Keratinocyte (primary cell): ENCODE measurements at regions not wholly inside any gene's neighbourhood (a gene's known extent, or its start where the extent isn't known, plus 50 kb on each side); places are given as distances from the start of the nearest gene placed in this dataset.

Source experiments
- DNase-seq: peaks from one replicate; pipeline ENCODE4 v3.0.0-alpha.2; 2011; ENCODE audit warnings: low read depth, missing footprints, low spot score
- FAIRE-seq: peaks from 2 replicates; lab custom pipeline; 2011; peaks lifted over from hg19 to GRCh38; lab: Jason Lieb, UNC
- H2AFZ ChIP-seq: 2 replicates; pipeline ENCODE4 v1.6.0; 2012; ENCODE audit warnings: low read length, control low read depth, inconsistent platforms; ENCODE audit not compliant: control insufficient read depth
- H3K27ac ChIP-seq: 2 replicates; pipeline ENCODE4 v1.5.1; 2011; ENCODE audit warnings: low read length; ENCODE audit not compliant: control insufficient read depth, insufficient read depth
- H3K27me3 ChIP-seq: 3 replicates; pipeline ENCODE4 v1.6.0; 2011; ENCODE audit warnings: low read length; ENCODE audit not compliant: control insufficient read depth, insufficient read depth; ENCODE audit errors: extremely low read depth
- H3K36me3 ChIP-seq, 2 experiments: 2 replicates in 1 of 2; 3 replicates in 1 of 2; pipeline ENCODE4 v1.5.1; 2011; ENCODE audit warnings: low read length in 2 of 2, mild to moderate bottlenecking in 1 of 2; ENCODE audit not compliant: control insufficient read depth in 2 of 2, insufficient read depth in 2 of 2; ENCODE audit errors: extremely low read depth in 1 of 2
- H3K4me1 ChIP-seq: 3 replicates; pipeline ENCODE4 v1.5.1; 2011; ENCODE audit warnings: low read length; ENCODE audit not compliant: control insufficient read depth, insufficient read depth; ENCODE audit errors: extremely low read depth
- H3K4me2 ChIP-seq: 3 replicates; pipeline ENCODE4 v1.6.0; 2011; ENCODE audit warnings: low read depth, low read length; ENCODE audit not compliant: control insufficient read depth, insufficient read depth; ENCODE audit errors: extremely low read depth
- H3K4me3 ChIP-seq, 3 experiments: fragments of 200-600 bp in 1 of 3; sonication (generic) in 1 of 3; 2 replicates in 2 of 3; 3 replicates in 1 of 3; pipeline ENCODE4 v1.5.1; 2011 to 2016; ENCODE audit warnings: low read length in 3 of 3, mild to moderate bottlenecking in 3 of 3, control low read depth in 2 of 3, inconsistent platforms in 1 of 3, low read depth in 1 of 3, mixed read lengths in 1 of 3, mixed run types in 1 of 3, moderate library complexity in 1 of 3; ENCODE audit not compliant: control insufficient read depth in 2 of 3, insufficient read depth in 2 of 3; ENCODE audit errors: extremely low read depth in 1 of 3
- H3K79me2 ChIP-seq: 2 replicates; pipeline ENCODE4 v1.6.0; 2012; ENCODE audit warnings: low read length; ENCODE audit not compliant: control insufficient read depth, insufficient read depth
- H3K9ac ChIP-seq: 3 replicates; pipeline ENCODE4 v1.6.0; 2011; ENCODE audit warnings: low read length; ENCODE audit not compliant: control insufficient read depth, insufficient read depth; ENCODE audit errors: extremely low read depth
- H3K9me1 ChIP-seq: 3 replicates; pipeline ENCODE4 v1.6.0; 2011; ENCODE audit warnings: low read length; ENCODE audit not compliant: control insufficient read depth, insufficient read depth; ENCODE audit errors: extremely low read depth
- H3K9me3 ChIP-seq: 2 replicates; pipeline ENCODE4 v1.5.1; 2012; ENCODE audit warnings: low read depth, low read length; ENCODE audit not compliant: control insufficient read depth
- H4K20me1 ChIP-seq: 3 replicates; pipeline ENCODE4 v1.6.0; 2011; ENCODE audit warnings: low read length; ENCODE audit not compliant: control insufficient read depth, insufficient read depth; ENCODE audit errors: extremely low read depth
- CTCF ChIP-seq, 3 experiments: IDR thresholded peaks in 1 of 3; conservative IDR thresholded peaks in 1 of 3; optimal IDR thresholded peaks in 1 of 3; 2 replicates in 2 of 3; 3 replicates in 1 of 3; pipeline versions ENCODE3 to v1.5.1; 2011; ENCODE audit warnings: low read length in 3 of 3, mild to moderate bottlenecking in 3 of 3, moderate library complexity in 2 of 3, control low read depth in 1 of 3, inconsistent platforms in 1 of 3; ENCODE audit not compliant: insufficient read depth in 2 of 3; ENCODE audit errors: extremely low read depth in 1 of 3
- EZH2 ChIP-seq: IDR thresholded peaks from one replicate; pipeline ENCODE4 v1.6.1; 2012; ENCODE audit warnings: inconsistent platforms, mild to moderate bottlenecking, low read length, moderate library complexity
- dilution Hi-C: fragments of 300-500 bp; cut with MboI; formaldehyde crosslinking; loops from one replicate; pipeline ENCODE4 v1.7.0; 2020; ENCODE audit warnings: low sequenced_read_pairs; ENCODE audit not compliant: extremely low pct_ligation_motif_present

GRCh38 chr12:93127107-93127560 is 198.0 kb upstream of the EEA1 start:
- dilution Hi-C loops, result no loop called here
- TF ChIP-seq CTCF (optimal IDR thresholded peaks at IDR 0.05 in 1 of 3, IDR thresholded peaks at IDR 0.05 in 1 of 3, conservative IDR thresholded peaks at IDR 0.05 in 1 of 3; ENCODE audit: extremely low read depth in 1 of 3, insufficient read depth in 2 of 3, low read length in 3 of 3) (no peak), EZH2 (no peak)
- no peaks in the 10 kb centered on the region for H3K9me3 ChIP-seq
- no peak overlapping the region for H3K9ac ChIP-seq
- H3K79me2 ChIP-seq, result no peaks in the 10 kb centered on the region
- peaks cover 23% of the 10 kb centered on the region for H3K4me1 ChIP-seq
- H3K9me1 ChIP-seq, result no peaks in the 10 kb centered on the region
- FAIRE-seq (no peak), DNase-seq (no peak)
- H3K27ac ChIP-seq, result no peak overlapping the region
- no peaks in the 10 kb centered on the region for H4K20me1 ChIP-seq
- H3K4me3 ChIP-seq, result no peak overlapping the region
- H3K36me3 ChIP-seq, result no peaks in the 10 kb centered on the region
- H2AFZ ChIP-seq, result no peak overlapping the region
- H3K27me3 ChIP-seq, result no peaks in the 10 kb centered on the region
- H3K4me2 ChIP-seq, result peak overlapping the region; percentile 30

DNA sequence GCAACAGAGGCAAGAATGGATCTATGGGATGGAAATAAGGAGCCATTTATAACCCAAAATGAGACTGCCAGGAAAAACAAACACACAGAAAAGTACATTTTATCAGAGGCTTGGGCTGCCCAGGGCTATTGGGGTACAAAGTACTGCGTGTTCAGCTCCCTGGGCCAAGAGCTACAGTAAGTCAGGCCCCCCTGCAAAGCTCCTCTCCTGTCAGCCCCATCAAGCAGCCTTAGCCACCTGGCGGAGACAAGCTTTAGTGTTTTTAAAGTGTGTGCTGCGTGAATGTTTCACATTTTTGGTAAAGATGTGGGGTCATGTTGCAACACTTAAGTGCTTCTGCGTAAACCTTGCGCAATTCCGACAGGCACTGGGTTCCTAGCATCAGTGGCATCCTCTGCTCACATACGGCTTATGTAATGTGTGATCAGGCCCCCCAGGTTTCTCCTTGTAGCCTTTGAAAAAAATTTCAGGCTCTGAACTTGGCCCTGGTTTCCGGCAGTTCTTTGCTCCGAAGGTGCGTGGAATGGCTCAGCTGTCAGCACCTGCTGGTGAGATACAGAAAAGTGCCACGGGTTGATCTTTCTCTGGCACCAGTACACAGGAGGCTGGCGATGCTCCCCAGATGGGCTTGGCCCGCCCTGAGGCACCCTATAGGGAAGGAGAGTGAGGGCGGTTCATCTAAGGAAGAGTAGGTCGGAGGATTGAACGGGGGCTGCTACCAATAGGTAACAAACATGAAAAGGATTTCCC is 198.7 kb upstream of the EEA1 start:
- FAIRE-seq (peak; percentile 32), DNase-seq (no peak)
- Histone ChIP-seq H3K36me3 (no peaks in the 10 kb centered on the region), H3K4me2 (peak overlapping the region; percentile 30), H4K20me1 (no peaks in the 10 kb centered on the region), H3K9me3 (no peaks in the 10 kb centered on the region), H3K27ac (no peak overlapping the region), H3K4me3 (no peak overlapping the region), H3K9me1 (no peaks in the 10 kb centered on the region), H3K27me3 (no peaks in the 10 kb centered on the region), H3K9ac (no peak overlapping the region), H3K4me1 (peaks cover 19% of the 10 kb centered on the region), H3K79me2 (no peaks in the 10 kb centered on the region), H2AFZ (no peak overlapping the region)
- dilution Hi-C loops, result no loop called here
- TF ChIP-seq EZH2, result no peak
- TF ChIP-seq CTCF (optimal IDR thresholded peaks at IDR 0.05 in 1 of 3, IDR thresholded peaks at IDR 0.05 in 1 of 3, conservative IDR thresholded peaks at IDR 0.05 in 1 of 3; ENCODE audit: extremely low read depth in 1 of 3, insufficient read depth in 2 of 3, low read length in 3 of 3), result peak; percentile 38 to 60 (median 51)
